Endothelial cell of umbilical vein (primary cell): ENCODE measurements at regions not wholly inside any gene's neighbourhood (a gene's known extent, or its start where the extent isn't known, plus 50 kb on each side); places are given as distances from the start of the nearest gene placed in this dataset.

Experiments used
- BruUV-seq: library from RNA; stranded (reverse); fragments of 400-500 nt; replicated peaks from 2 replicates; lab custom pipeline; 2021; lab: Mats Ljungman, UMichigan
- CTCF ChIA-PET: fragments of 300-600, 350-600 bp; sonication (Branson Sonifier 250); formaldehyde crosslinking; loops from one replicate; lab custom pipeline; 2021; ENCODE audit warnings: antibody characterized with exemption, inconsistent platforms; lab: Charles Lee
- POLR2A ChIA-PET: fragments of 300-600, 350-600 bp; sonication (Branson Sonifier 250); formaldehyde crosslinking; loops from one replicate; lab custom pipeline; 2021; ENCODE audit warnings: antibody characterized with exemption, inconsistent platforms; lab: Charles Lee
- DNase-seq: peaks from one replicate; pipeline ENCODE4 v3.0.0-alpha.2; 2011; ENCODE audit warnings: low read depth, low spot score
- FAIRE-seq: peaks from 2 replicates; lab custom pipeline; 2011; peaks lifted over from hg19 to GRCh38; lab: Jason Lieb, UNC
- H2AFZ ChIP-seq: 2 replicates; pipeline ENCODE4 v1.6.0; 2012; ENCODE audit warnings: low read depth, low read length, control low read depth, inconsistent platforms
- H3K27ac ChIP-seq: 2 replicates; pipeline ENCODE4 v1.5.1; 2011; ENCODE audit warnings: low read depth, mild to moderate bottlenecking, control low read depth, low read length, moderate library complexity; ENCODE audit not compliant: insufficient read depth
- H3K27me3 ChIP-seq, 2 experiments: 2 replicates each; pipeline versions ENCODE4 v1.6.0 to v1.6.1; 2011; ENCODE audit warnings: low read length in 2 of 2, mixed read lengths in 1 of 2; ENCODE audit not compliant: control insufficient read depth in 2 of 2, insufficient read depth in 2 of 2
- H3K36me3 ChIP-seq, 2 experiments: 2 replicates in 1 of 2; 3 replicates in 1 of 2; pipeline ENCODE4 v1.5.1; 2011; ENCODE audit warnings: low read length in 2 of 2, mild to moderate bottlenecking in 1 of 2, moderate library complexity in 1 of 2; ENCODE audit not compliant: control insufficient read depth in 2 of 2, insufficient read depth in 2 of 2; ENCODE audit errors: extremely low read depth in 1 of 2
- H3K4me1 ChIP-seq: 3 replicates; pipeline ENCODE4 v1.5.1; 2011; ENCODE audit warnings: mild to moderate bottlenecking, low read length; ENCODE audit not compliant: control insufficient read depth, insufficient read depth; ENCODE audit errors: extremely low read depth
- H3K4me2 ChIP-seq: 2 replicates; pipeline ENCODE4 v1.6.1; 2011; ENCODE audit warnings: low read length, control low read depth, mixed read lengths; ENCODE audit not compliant: insufficient read depth
- H3K4me3 ChIP-seq, 3 experiments: fragments of 200-600 bp in 1 of 3; sonication (generic), shearing (Covaris generic) in 1 of 3; replicated peaks in 1 of 3; 2 replicates each; pipeline ENCODE4 v1.5.1; 2011 to 2016; ENCODE audit warnings: control low read depth in 3 of 3, low read length in 3 of 3, mild to moderate bottlenecking in 2 of 3, inconsistent platforms in 1 of 3, low read depth in 1 of 3, moderate library complexity in 1 of 3; ENCODE audit not compliant: insufficient read depth in 1 of 3
- H3K79me2 ChIP-seq: 2 replicates; pipeline ENCODE4 v1.6.0; 2012; ENCODE audit warnings: low read length, inconsistent platforms; ENCODE audit not compliant: control insufficient read depth, insufficient read depth
- H3K9ac ChIP-seq: replicated peaks from 2 replicates; pipeline ENCODE3; 2011; ENCODE audit warnings: low read length, control low read depth; ENCODE audit not compliant: insufficient read depth; ENCODE audit errors: extremely low read depth
- H3K9me1 ChIP-seq: replicated peaks from 3 replicates; pipeline ENCODE4 v1.6.0; 2011; ENCODE audit warnings: mild to moderate bottlenecking, low read length; ENCODE audit not compliant: control insufficient read depth, insufficient read depth; ENCODE audit errors: extremely low read depth
- H3K9me3 ChIP-seq: replicated peaks from 2 replicates; pipeline ENCODE4 v1.5.1; 2012; ENCODE audit warnings: low read length, inconsistent platforms; ENCODE audit not compliant: control insufficient read depth, insufficient read depth
- H4K20me1 ChIP-seq: replicated peaks from 2 replicates; pipeline ENCODE3; 2011; ENCODE audit warnings: mild to moderate bottlenecking, low read length; ENCODE audit not compliant: control insufficient read depth, insufficient read depth; ENCODE audit errors: extremely low read depth
- CTCF ChIP-seq, 2 donors: IDR thresholded peaks; 1 replicate in 1 of 2; 2 replicates in 1 of 2; pipeline ENCODE4 v1.5.1; 2011; ENCODE audit warnings: low read length in 2 of 2, mild to moderate bottlenecking in 2 of 2, moderate library complexity in 2 of 2, control low read depth in 1 of 2, inconsistent platforms in 1 of 2, low read depth in 1 of 2; ENCODE audit not compliant: insufficient read depth in 1 of 2; ENCODE audit errors: extremely low read depth in 1 of 2
- EZH2 ChIP-seq: IDR thresholded peaks from 2 replicates; pipeline ENCODE4 v1.6.1; 2012; ENCODE audit warnings: borderline replicate concordance, low read depth, mild to moderate bottlenecking, moderate library complexity, low read length, inconsistent platforms; ENCODE audit not compliant: severe bottlenecking
- FOS ChIP-seq: IDR thresholded peaks from 2 replicates; pipeline ENCODE4 v1.6.1; 2011; ENCODE audit warnings: mild to moderate bottlenecking, low read length, moderate library complexity, borderline replicate concordance; ENCODE audit not compliant: insufficient read depth
- GATA2 ChIP-seq: IDR thresholded peaks from 2 replicates; pipeline ENCODE4 v1.7.0; 2011; ENCODE audit warnings: low read depth, mild to moderate bottlenecking, moderate library complexity, mixed read lengths, low read length; ENCODE audit not compliant: insufficient read length, insufficient read depth
- JUN ChIP-seq: IDR thresholded peaks from 2 replicates; pipeline ENCODE4 v1.6.1; 2011; ENCODE audit warnings: borderline replicate concordance, low read depth; ENCODE audit not compliant: insufficient read length, insufficient read depth
- MAX ChIP-seq: IDR thresholded peaks from 2 replicates; pipeline ENCODE4 v1.6.1; 2011; ENCODE audit not compliant: insufficient read depth, insufficient read length
- MYC ChIP-seq: IDR thresholded peaks from one replicate; pipeline ENCODE4 v1.6.1; 2011; ENCODE audit warnings: mild to moderate bottlenecking, low read depth, low read length
- POLR2A ChIP-seq: IDR thresholded peaks from 2 replicates; pipeline ENCODE4 v1.6.1; 2012; ENCODE audit warnings: low read depth, mild to moderate bottlenecking, control low read depth, low read length
- POLR2AphosphoS5 ChIP-seq: IDR thresholded peaks from 2 replicates; pipeline ENCODE4 v1.6.1; 2012; ENCODE audit warnings: low read depth, mild to moderate bottlenecking, control low read depth, low read length, moderate library complexity; ENCODE audit not compliant: insufficient read depth
- dilution Hi-C: fragments of 300-500 bp; cut with MboI; formaldehyde crosslinking; loops from one replicate; pipeline ENCODE4 v1.15.0; 2019; ENCODE audit warnings: low sequenced_read_pairs; ENCODE audit not compliant: extremely low pct_ligation_motif_present
- intact Hi-C: fragments of 100-400 bp; cut with micrococcal nuclease; formaldehyde crosslinking; loops from one replicate; pipeline ENCODE4 v1.10.0; 2022

- no peak for DNase-seq
- H4K20me1 ChIP-seq, result no peaks in the 10 kb centered on the region
- TF ChIP-seq JUN (no peak), EZH2 (no peak), FOS (no peak), GATA2 (no peak), MAX (no peak), MYC (no peak), CTCF (IDR thresholded peaks at IDR 0.05; ENCODE audit: extremely low read depth in 1 of 2, insufficient read depth in 1 of 2, low read depth in 1 of 2, low read length in 2 of 2) (no peak), POLR2A (no peak), POLR2AphosphoS5 (no peak)
- dilution Hi-C loops, result no loop called here
- no peaks in the 10 kb centered on the region for H3K27me3 ChIP-seq
- H2AFZ ChIP-seq, result no peak overlapping the region
- H3K9ac ChIP-seq, result no peak overlapping the region
- no peaks in the 10 kb centered on the region for H3K9me3 ChIP-seq
- no peak overlapping the region for H3K27ac ChIP-seq
- no peaks in the 10 kb centered on the region for H3K36me3 ChIP-seq
- ChIA-PET CTCF (no interaction called here), POLR2A (no interaction called here)
- H3K79me2 ChIP-seq, result no peaks in the 10 kb centered on the region
- H3K9me1 ChIP-seq, result no peaks in the 10 kb centered on the region
- no TSS peak for BruUV-seq
- no peak overlapping the region for H3K4me3 ChIP-seq
- no peak overlapping the region for H3K4me2 ChIP-seq
- H3K4me1 ChIP-seq, result no peaks in the 10 kb centered on the region
- FAIRE-seq, result no peak
- intact Hi-C loops, result no loop called here
These were observed 354.2 kb downstream of the PMP22 start for GRCh38 chr17:14910916-14911315.
